CD8-positive, alpha-beta memory T cell (primary cell): ENCODE measurements at regions not wholly inside any gene's neighbourhood (a gene's known extent, or its start where the extent isn't known, plus 50 kb on each side); places are given as distances from the start of the nearest gene placed in this dataset.

ENCODE experiments used
- CTCF ChIA-PET: fragments of 350-600 bp; sonication (Branson Sonifier 250); formaldehyde crosslinking; loops from one replicate; lab custom pipeline; 2021; ENCODE audit warnings: antibody characterized with exemption; lab: Charles Lee
- POLR2A ChIA-PET: fragments of 350-600 bp; sonication (Branson Sonifier 250); formaldehyde crosslinking; loops from one replicate; lab custom pipeline; 2021; ENCODE audit warnings: antibody characterized with exemption; lab: Charles Lee
- DNase-seq, 5 donors: peaks; one replicate each; pipeline versions ENCODE4 v3.0.0 to v3.0.0-alpha.2; 2020 to 2022; ENCODE audit warnings: mixed read lengths in 1 of 5
- H3K27ac ChIP-seq: one replicate; pipeline ENCODE4 v1.7.0; 2013; ENCODE audit warnings: low read depth, mild to moderate bottlenecking, low read length, moderate library complexity
- H3K27me3 ChIP-seq: 2 replicates; pipeline ENCODE4 v1.7.0; 2013; ENCODE audit warnings: low read length, mild to moderate bottlenecking; ENCODE audit not compliant: insufficient read depth, poor library complexity, severe bottlenecking
- H3K36me3 ChIP-seq: 2 replicates; pipeline ENCODE4 v1.7.0; 2013; ENCODE audit warnings: mild to moderate bottlenecking, low read length, moderate library complexity; ENCODE audit not compliant: insufficient read depth
- H3K4me1 ChIP-seq: 2 replicates; pipeline ENCODE4 v1.7.0; 2013; ENCODE audit warnings: mild to moderate bottlenecking, low read length, moderate library complexity; ENCODE audit not compliant: insufficient read depth
- H3K4me3 ChIP-seq: 2 replicates; pipeline ENCODE4 v1.7.0; 2013; ENCODE audit warnings: mild to moderate bottlenecking, low read length
- H3K9me3 ChIP-seq: 2 replicates; pipeline ENCODE4 v1.7.0; 2013; ENCODE audit warnings: mild to moderate bottlenecking, low read length
- H3K27ac Mint-ChIP-seq, 8 donors: one replicate each; pipeline ENCODE4 v1.8.0; 2020 to 2021; ENCODE audit warnings: mixed read lengths in 8 of 8, mild to moderate bottlenecking in 6 of 8, inconsistent platforms in 3 of 8, moderate library complexity in 3 of 8
- H3K27me3 Mint-ChIP-seq, 2 donors: one replicate each; pipeline ENCODE4 v1.8.0; 2020 to 2021; ENCODE audit warnings: mixed read lengths in 2 of 2, mild to moderate bottlenecking in 1 of 2, moderate library complexity in 1 of 2
- H3K36me3 Mint-ChIP-seq, 3 donors: one replicate each; pipeline ENCODE4 v1.8.0; 2020 to 2021; ENCODE audit warnings: mixed read lengths in 3 of 3, inconsistent platforms in 1 of 3, mild to moderate bottlenecking in 1 of 3
- H3K4me1 Mint-ChIP-seq, 3 donors: one replicate each; pipeline ENCODE4 v1.8.0; 2020 to 2021; ENCODE audit warnings: mixed read lengths in 3 of 3, inconsistent platforms in 1 of 3, mild to moderate bottlenecking in 1 of 3
- H3K4me3 Mint-ChIP-seq, 7 donors: one replicate each; pipeline ENCODE4 v1.8.0; 2020 to 2021; ENCODE audit warnings: mixed read lengths in 7 of 7, mild to moderate bottlenecking in 6 of 7, moderate library complexity in 4 of 7, inconsistent platforms in 2 of 7
- H3K9me3 Mint-ChIP-seq, 5 donors: one replicate each; pipeline ENCODE4 v1.8.0; 2020 to 2022; ENCODE audit warnings: mixed read lengths in 5 of 5, mild to moderate bottlenecking in 3 of 5, moderate library complexity in 2 of 5, inconsistent platforms in 1 of 5

- H3K27ac Mint-ChIP-seq, result no peak overlapping the region
- ChIA-PET CTCF (no interaction called here), POLR2A (interaction anchor here (1.0 kb wide), 1 partner anchor 10 kb away, joined by 3 read pairs; no protein-coding TSS in a partner anchor)
- H3K27me3 Mint-ChIP-seq, result peaks cover 0 to 3% of the 10 kb centered on the region in 2 donors
- Histone ChIP-seq H3K4me3 (no peak overlapping the region), H3K4me1 (no peaks in the 10 kb centered on the region), H3K9me3 (no peaks in the 10 kb centered on the region), H3K27ac (no peak overlapping the region), H3K27me3 (no peaks in the 10 kb centered on the region), H3K36me3 (no peaks in the 10 kb centered on the region)
- H3K4me3 Mint-ChIP-seq, result no peak overlapping the region
- no peaks in the 10 kb centered on the region for H3K9me3 Mint-ChIP-seq
- DNase-seq, result no peak
- peaks cover 0 to 1% (median 0%) of the 10 kb centered on the region in 3 donors for H3K36me3 Mint-ChIP-seq
- peaks cover 0 to 4% (median 4%) of the 10 kb centered on the region in 3 donors for H3K4me1 Mint-ChIP-seq
Observed at GRCh38 chr13:33636955-33637670, 180.8 kb upstream of the RFC3 start.

GRCh38 chr13:33637978-33638743, 179.8 kb upstream of the RFC3 start:
- H3K4me3 ChIP-seq, result no peak overlapping the region
- H3K27me3 ChIP-seq, result no peaks in the 10 kb centered on the region
- peak overlapping the region in 1 of 8 donors; percentile 54 for H3K27ac Mint-ChIP-seq
- POLR2A ChIA-PET, result interaction anchor here (1.0 kb wide), 1 partner anchor 11 kb away, joined by 3 read pairs; no protein-coding TSS in a partner anchor
- H3K4me1 ChIP-seq, result no peaks in the 10 kb centered on the region
- peaks cover 0 to 1% (median 0%) of the 10 kb centered on the region in 3 donors for H3K36me3 Mint-ChIP-seq
- no peaks in the 10 kb centered on the region for H3K9me3 Mint-ChIP-seq
- H3K36me3 ChIP-seq, result no peaks in the 10 kb centered on the region
- CTCF ChIA-PET, result no interaction called here
- H3K9me3 ChIP-seq, result no peaks in the 10 kb centered on the region
- no peak overlapping the region for H3K27ac ChIP-seq
- DNase-seq, result no peak
- H3K27me3 Mint-ChIP-seq, result peaks cover 0 to 3% of the 10 kb centered on the region in 2 donors
- H3K4me1 Mint-ChIP-seq, result peaks cover 0 to 4% (median 4%) of the 10 kb centered on the region in 3 donors
- H3K4me3 Mint-ChIP-seq, result no peak overlapping the region

GRCh38 chr13:33639158-33639557, 178.8 kb upstream of the RFC3 start:
- Mint-ChIP-seq H3K4me3 (no peak overlapping the region), H3K4me1 (peaks cover 0 to 4% (median 4%) of the 10 kb centered on the region in 3 donors), H3K9me3 (no peaks in the 10 kb centered on the region), H3K27me3 (peaks cover 0 to 3% of the 10 kb centered on the region in 2 donors), H3K36me3 (peaks cover 0 to 1% (median 0%) of the 10 kb centered on the region in 3 donors), H3K27ac (no peak overlapping the region)
- H3K27ac ChIP-seq, result no peak overlapping the region
- ChIA-PET POLR2A (no interaction called here), CTCF (no interaction called here)
- H3K9me3 ChIP-seq, result no peaks in the 10 kb centered on the region
- DNase-seq, result no peak
- H3K27me3 ChIP-seq, result no peaks in the 10 kb centered on the region
- no peak overlapping the region for H3K4me3 ChIP-seq
- H3K4me1 ChIP-seq, result no peaks in the 10 kb centered on the region
- H3K36me3 ChIP-seq, result no peaks in the 10 kb centered on the region

GRCh38 chr13:33639626-33640080, 178.3 kb upstream of the RFC3 start:
- Mint-ChIP-seq H3K27me3 (peaks cover 0 to 3% of the 10 kb centered on the region in 2 donors), H3K4me1 (peaks cover 0 to 4% (median 4%) of the 10 kb centered on the region in 3 donors), H3K4me3 (peak overlapping the region in 1 of 7 donors; percentile 3), H3K9me3 (no peaks in the 10 kb centered on the region), H3K36me3 (peaks cover 0 to 1% (median 0%) of the 10 kb centered on the region in 3 donors), H3K27ac (no peak overlapping the region)
- Histone ChIP-seq H3K4me3 (no peak overlapping the region), H3K27me3 (no peaks in the 10 kb centered on the region), H3K4me1 (no peaks in the 10 kb centered on the region), H3K36me3 (no peaks in the 10 kb centered on the region), H3K27ac (no peak overlapping the region), H3K9me3 (no peaks in the 10 kb centered on the region)
- no peak for DNase-seq
- POLR2A ChIA-PET, result no interaction called here
- CTCF ChIA-PET, result no interaction called here

- Mint-ChIP-seq H3K27me3 (peaks cover 0 to 3% of the 10 kb centered on the region in 2 donors), H3K4me1 (peaks cover 0 to 4% (median 4%) of the 10 kb centered on the region in 3 donors), H3K9me3 (no peaks in the 10 kb centered on the region), H3K36me3 (peaks cover 0 to 1% (median 0%) of the 10 kb centered on the region in 3 donors), H3K27ac (no peak overlapping the region), H3K4me3 (no peak overlapping the region)
- ChIA-PET POLR2A (no interaction called here), CTCF (no interaction called here)
- Histone ChIP-seq H3K4me1 (no peaks in the 10 kb centered on the region), H3K27me3 (no peaks in the 10 kb centered on the region), H3K9me3 (no peaks in the 10 kb centered on the region), H3K27ac (no peak overlapping the region), H3K36me3 (no peaks in the 10 kb centered on the region), H3K4me3 (no peak overlapping the region)
- DNase-seq, result no peak
Observed at GRCh38 chr13:33640832-33641231, 177.1 kb upstream of the RFC3 start.

GRCh38 chr13:33642374-33643065, 175.4 kb upstream of the RFC3 start:
- H3K4me3 ChIP-seq, result no peak overlapping the region
- H3K27me3 Mint-ChIP-seq, result no peaks in the 10 kb centered on the region
- H3K27me3 ChIP-seq, result no peaks in the 10 kb centered on the region
- no peak overlapping the region for H3K27ac Mint-ChIP-seq
- H3K4me1 Mint-ChIP-seq, result peaks cover 0 to 4% (median 4%) of the 10 kb centered on the region in 3 donors
- H3K9me3 Mint-ChIP-seq, result no peaks in the 10 kb centered on the region
- H3K27ac ChIP-seq, result no peak overlapping the region
- H3K4me1 ChIP-seq, result no peaks in the 10 kb centered on the region
- H3K36me3 ChIP-seq, result no peaks in the 10 kb centered on the region
- ChIA-PET POLR2A (no interaction called here), CTCF (no interaction called here)
- H3K36me3 Mint-ChIP-seq, result peaks cover 0 to 1% (median 0%) of the 10 kb centered on the region in 3 donors
- H3K9me3 ChIP-seq, result no peaks in the 10 kb centered on the region
- no peak overlapping the region for H3K4me3 Mint-ChIP-seq
- no peak for DNase-seq

- no peaks in the 10 kb centered on the region for H3K9me3 Mint-ChIP-seq
- ChIA-PET CTCF (interaction anchor here (1.2 kb wide), 1 partner anchor 15 kb away, joined by 3 read pairs; no protein-coding TSS in a partner anchor), POLR2A (interaction anchor here (0.5 kb wide), 1 partner anchor 100 kb away, joined by 5 read pairs; no protein-coding TSS in a partner anchor)
- DNase-seq, result no peak
- Histone ChIP-seq H3K27ac (no peak overlapping the region), H3K9me3 (no peaks in the 10 kb centered on the region), H3K27me3 (no peaks in the 10 kb centered on the region), H3K36me3 (no peaks in the 10 kb centered on the region), H3K4me3 (no peak overlapping the region), H3K4me1 (no peaks in the 10 kb centered on the region)
- no peak overlapping the region for H3K4me3 Mint-ChIP-seq
- H3K27me3 Mint-ChIP-seq, result no peaks in the 10 kb centered on the region
- peak overlapping the region in 1 of 8 donors; percentile 48 for H3K27ac Mint-ChIP-seq
- H3K36me3 Mint-ChIP-seq, result peaks cover 0 to 1% (median 0%) of the 10 kb centered on the region in 3 donors
- H3K4me1 Mint-ChIP-seq, result no peaks in the 10 kb centered on the region
Observed at GRCh38 chr13:33644581-33645543, 173.1 kb upstream of the RFC3 start.
